GM12865 (cell line): ENCODE measurements at regions not wholly inside any gene's neighbourhood (a gene's known extent, or its start where the extent isn't known, plus 50 kb on each side); places are given as distances from the start of the nearest gene placed in this dataset.

Source experiments
- DNase-seq: peaks from one replicate; pipeline ENCODE4 v3.0.0; 2010; ENCODE audit warnings: low read depth
- H3K4me3 ChIP-seq: 2 replicates; pipeline ENCODE4 v1.5.1; 2011; ENCODE audit warnings: mild to moderate bottlenecking, low read depth, low read length, control low read depth
- CTCF ChIP-seq: IDR thresholded peaks from 2 replicates; pipeline ENCODE4 v1.5.1; 2011; ENCODE audit warnings: low read length, control low read depth, low read depth, inconsistent platforms; ENCODE audit not compliant: insufficient read depth; ENCODE audit errors: missing control alignments

DNA sequence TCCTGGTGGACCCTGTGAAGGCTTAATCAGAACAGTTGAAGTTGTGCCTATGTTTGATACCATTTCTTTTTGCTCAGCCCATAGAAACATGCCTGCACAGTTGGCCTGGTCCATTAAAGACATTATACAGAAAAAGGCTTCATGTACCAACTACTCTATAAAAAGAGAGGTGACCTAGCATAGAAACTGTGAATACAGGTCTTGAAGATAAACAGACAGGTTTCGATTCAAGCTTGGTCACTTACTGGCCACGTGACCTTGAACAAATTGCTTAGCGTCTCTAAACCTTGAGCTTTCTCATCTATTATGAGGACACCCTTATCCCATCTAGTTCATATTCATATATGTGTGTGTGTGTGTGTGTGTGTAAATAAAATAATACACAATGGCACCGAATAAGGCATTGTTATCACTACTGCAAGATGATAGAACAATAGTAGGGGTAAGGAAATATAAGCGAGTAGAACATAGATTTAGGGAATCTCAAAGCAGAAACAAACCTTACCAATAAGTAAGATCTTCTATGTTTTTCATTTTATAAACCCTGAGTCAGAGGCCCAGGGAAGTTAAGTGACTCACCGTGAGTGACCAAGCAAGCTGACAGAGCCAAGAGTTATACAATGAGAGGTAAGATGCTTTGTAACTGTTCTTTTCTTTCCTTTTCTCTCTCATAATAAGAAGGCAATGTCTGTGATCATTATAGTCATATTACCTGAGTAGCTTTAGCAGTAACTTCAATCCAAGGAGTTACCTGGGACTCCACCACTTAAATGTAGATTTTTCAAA lies 476.8 kb upstream of the DEPDC1 start:
- H3K4me3 ChIP-seq: no peak overlapping the region
- no peak for TF ChIP-seq CTCF
- DNase-seq: no peak

- no peak for DNase-seq
- TF ChIP-seq CTCF: no peak
- H3K4me3 ChIP-seq: no peak overlapping the region
Measured at GRCh38 chr1:68974447-68974846, 477.6 kb upstream of the DEPDC1 start.

DNA sequence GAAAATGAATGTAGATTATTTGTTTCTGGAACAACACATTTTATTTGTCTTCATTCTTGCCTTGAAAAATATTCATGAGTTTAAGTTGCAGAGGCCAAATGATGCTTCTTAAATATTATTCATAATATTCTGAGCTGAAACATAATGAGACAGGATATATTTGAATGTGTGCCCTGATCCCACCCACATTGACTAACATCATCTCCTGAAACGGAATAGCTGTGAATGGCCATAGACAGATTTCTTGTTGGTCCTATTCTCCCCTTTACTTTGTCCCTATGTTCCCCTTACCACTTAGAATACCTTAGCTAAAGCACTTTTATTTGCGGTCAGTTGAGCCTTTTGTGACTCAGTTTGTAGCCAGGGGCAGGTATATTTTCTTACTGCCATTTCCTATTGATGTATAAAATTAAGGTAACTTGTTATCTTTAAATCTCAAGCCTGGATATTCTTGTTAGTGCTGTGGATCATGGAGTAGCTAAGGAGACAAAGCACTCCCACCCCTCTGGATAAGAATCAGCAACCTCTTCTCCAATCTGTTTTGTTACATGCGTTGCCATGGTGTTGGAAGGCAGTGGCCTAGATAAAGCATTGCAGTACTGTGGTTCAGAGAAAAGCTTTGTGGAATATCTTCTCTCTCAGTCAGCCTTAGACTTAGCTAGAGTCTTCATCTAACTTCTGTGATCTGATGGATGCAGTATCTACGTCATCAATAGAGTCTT lies 478.5 kb upstream of the DEPDC1 start:
- no peak for DNase-seq
- H3K4me3 ChIP-seq: no peak overlapping the region
- no peak for TF ChIP-seq CTCF

DNA sequence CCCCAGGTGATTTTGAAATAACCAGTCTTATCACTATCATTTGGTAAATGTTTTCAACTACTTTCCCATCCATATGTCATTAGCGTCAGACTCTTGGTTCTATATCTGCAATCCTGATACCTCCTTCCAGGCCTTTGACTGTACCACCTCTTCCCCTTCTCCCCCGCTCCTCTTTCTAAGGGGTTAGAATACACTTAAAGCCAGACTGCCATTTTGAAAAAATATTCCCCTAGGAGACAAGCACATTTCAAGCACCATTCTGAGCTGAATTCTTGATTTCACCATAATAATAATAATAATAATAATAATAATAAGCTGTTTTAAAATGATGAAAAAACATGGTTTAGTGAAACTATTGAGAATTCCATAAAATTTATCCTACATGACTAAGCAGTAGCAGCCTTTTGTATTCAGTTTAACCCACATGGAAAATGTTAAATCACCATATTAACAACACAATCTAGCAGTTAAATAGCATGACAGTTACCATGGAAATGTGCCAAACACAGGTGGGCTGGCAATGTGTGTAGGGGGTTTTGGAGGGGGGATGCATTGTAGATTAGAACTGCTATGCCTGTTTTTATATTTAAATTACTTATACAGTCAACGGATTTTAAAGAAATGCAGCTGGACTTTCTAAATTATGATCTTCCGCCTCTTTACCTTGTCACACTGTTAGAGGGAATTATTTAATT lies 480.2 kb upstream of the DEPDC1 start:
- H3K4me3 ChIP-seq: no peak overlapping the region
- TF ChIP-seq CTCF: no peak
- DNase-seq: no peak

DNA sequence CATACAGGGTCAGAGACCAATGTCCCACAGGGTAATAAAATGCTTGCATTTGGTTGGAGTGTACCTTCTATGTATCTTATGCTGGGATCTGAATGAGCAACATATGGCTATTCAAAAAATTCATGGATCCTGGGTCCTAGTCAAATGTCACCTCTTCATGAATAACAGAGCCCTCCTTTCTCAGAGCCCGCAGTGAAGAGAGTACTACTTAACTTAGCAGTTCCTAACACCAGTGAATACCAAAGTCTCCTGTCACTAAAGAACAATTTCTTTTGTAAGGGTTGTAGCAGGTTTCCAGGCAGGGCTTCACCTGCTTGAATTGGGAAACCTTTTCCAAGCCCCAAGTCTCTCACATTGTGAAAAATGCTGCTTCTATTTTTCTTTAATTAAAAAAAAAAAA lies 483.0 kb upstream of the DEPDC1 start:
- no peak overlapping the region for H3K4me3 ChIP-seq
- TF ChIP-seq CTCF: no peak
- no peak for DNase-seq

- TF ChIP-seq CTCF: no peak
- no peak for DNase-seq
- H3K4me3 ChIP-seq: no peak overlapping the region
Measured at GRCh38 chr1:68984289-68984688, 487.4 kb upstream of the DEPDC1 start.
